Mammary epithelial cell (primary cell): ENCODE measurements at regions not wholly inside any gene's neighbourhood (a gene's known extent, or its start where the extent isn't known, plus 50 kb on each side); places are given as distances from the start of the nearest gene placed in this dataset.

Source experiments
- EZH2 ChIP-seq: IDR thresholded peaks from 2 replicates; pipeline ENCODE4 v1.6.1; 2012; ENCODE audit warnings: low read length, inconsistent platforms, borderline replicate concordance
- TF ChIP-seq, protein P1 (sequence below), 2 donors: IDR thresholded peaks in 1 of 2; conservative IDR thresholded peaks in 1 of 2; 2 replicates each; pipeline ENCODE4 v1.5.1; 2011 to 2012; ENCODE audit warnings: inconsistent platforms in 2 of 2, low read length in 2 of 2, mild to moderate bottlenecking in 2 of 2, control low read depth in 1 of 2, low read depth in 1 of 2; ENCODE audit not compliant: insufficient read depth in 1 of 2; ENCODE audit errors: extremely low read depth in 1 of 2

DNA sequence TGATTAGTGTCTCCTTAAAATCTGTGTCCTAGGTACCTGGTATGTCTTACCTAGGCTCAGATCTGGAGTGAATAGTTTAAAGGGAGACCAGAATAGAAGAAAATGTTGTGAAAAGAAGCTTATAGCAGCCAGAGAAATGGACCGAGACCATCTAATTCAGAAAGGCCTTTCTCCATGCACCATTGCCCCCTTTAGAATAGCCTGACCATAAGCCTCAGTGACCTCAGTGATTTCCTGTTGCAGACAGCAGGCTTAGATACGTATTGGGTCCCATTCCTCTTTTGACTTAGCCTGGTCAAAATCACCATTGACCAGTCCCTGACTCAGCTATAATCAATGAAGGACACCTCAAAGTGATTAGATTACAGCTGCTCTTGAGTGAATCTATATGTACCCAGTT lies 690.7 kb upstream of the KLHL29 start:
- TF ChIP-seq EZH2, result no peak
- TF ChIP-seq, protein P1, sequence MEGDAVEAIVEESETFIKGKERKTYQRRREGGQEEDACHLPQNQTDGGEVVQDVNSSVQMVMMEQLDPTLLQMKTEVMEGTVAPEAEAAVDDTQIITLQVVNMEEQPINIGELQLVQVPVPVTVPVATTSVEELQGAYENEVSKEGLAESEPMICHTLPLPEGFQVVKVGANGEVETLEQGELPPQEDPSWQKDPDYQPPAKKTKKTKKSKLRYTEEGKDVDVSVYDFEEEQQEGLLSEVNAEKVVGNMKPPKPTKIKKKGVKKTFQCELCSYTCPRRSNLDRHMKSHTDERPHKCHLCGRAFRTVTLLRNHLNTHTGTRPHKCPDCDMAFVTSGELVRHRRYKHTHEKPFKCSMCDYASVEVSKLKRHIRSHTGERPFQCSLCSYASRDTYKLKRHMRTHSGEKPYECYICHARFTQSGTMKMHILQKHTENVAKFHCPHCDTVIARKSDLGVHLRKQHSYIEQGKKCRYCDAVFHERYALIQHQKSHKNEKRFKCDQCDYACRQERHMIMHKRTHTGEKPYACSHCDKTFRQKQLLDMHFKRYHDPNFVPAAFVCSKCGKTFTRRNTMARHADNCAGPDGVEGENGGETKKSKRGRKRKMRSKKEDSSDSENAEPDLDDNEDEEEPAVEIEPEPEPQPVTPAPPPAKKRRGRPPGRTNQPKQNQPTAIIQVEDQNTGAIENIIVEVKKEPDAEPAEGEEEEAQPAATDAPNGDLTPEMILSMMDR (conservative IDR thresholded peaks at IDR 0.05 in 1 of 2, IDR thresholded peaks at IDR 0.05 in 1 of 2; ENCODE audit: extremely low read depth in 1 of 2, insufficient read depth in 1 of 2, low read depth in 1 of 2, low read length in 2 of 2), result no peak
